Keratinocyte (primary cell): ENCODE measurements at regions not wholly inside any gene's neighbourhood (a gene's known extent, or its start where the extent isn't known, plus 50 kb on each side); places are given as distances from the start of the nearest gene placed in this dataset.

ENCODE experiments used
- DNase-seq: peaks from one replicate; pipeline ENCODE4 v3.0.0-alpha.2; 2011; ENCODE audit warnings: low read depth, missing footprints, low spot score
- FAIRE-seq: peaks from 2 replicates; lab custom pipeline; 2011; peaks lifted over from hg19 to GRCh38; lab: Jason Lieb, UNC
- H2AFZ ChIP-seq: 2 replicates; pipeline ENCODE4 v1.6.0; 2012; ENCODE audit warnings: low read length, control low read depth, inconsistent platforms; ENCODE audit not compliant: control insufficient read depth
- H3K27ac ChIP-seq: 2 replicates; pipeline ENCODE4 v1.5.1; 2011; ENCODE audit warnings: low read length; ENCODE audit not compliant: control insufficient read depth, insufficient read depth
- H3K27me3 ChIP-seq: 3 replicates; pipeline ENCODE4 v1.6.0; 2011; ENCODE audit warnings: low read length; ENCODE audit not compliant: control insufficient read depth, insufficient read depth; ENCODE audit errors: extremely low read depth
- H3K36me3 ChIP-seq, 2 experiments: 2 replicates in 1 of 2; 3 replicates in 1 of 2; pipeline ENCODE4 v1.5.1; 2011; ENCODE audit warnings: low read length in 2 of 2, mild to moderate bottlenecking in 1 of 2; ENCODE audit not compliant: control insufficient read depth in 2 of 2, insufficient read depth in 2 of 2; ENCODE audit errors: extremely low read depth in 1 of 2
- H3K4me1 ChIP-seq: 3 replicates; pipeline ENCODE4 v1.5.1; 2011; ENCODE audit warnings: low read length; ENCODE audit not compliant: control insufficient read depth, insufficient read depth; ENCODE audit errors: extremely low read depth
- H3K4me2 ChIP-seq: 3 replicates; pipeline ENCODE4 v1.6.0; 2011; ENCODE audit warnings: low read depth, low read length; ENCODE audit not compliant: control insufficient read depth, insufficient read depth; ENCODE audit errors: extremely low read depth
- H3K4me3 ChIP-seq, 3 experiments: fragments of 200-600 bp in 1 of 3; sonication (generic) in 1 of 3; 2 replicates in 2 of 3; 3 replicates in 1 of 3; pipeline ENCODE4 v1.5.1; 2011 to 2016; ENCODE audit warnings: low read length in 3 of 3, mild to moderate bottlenecking in 3 of 3, control low read depth in 2 of 3, inconsistent platforms in 1 of 3, low read depth in 1 of 3, mixed read lengths in 1 of 3, mixed run types in 1 of 3, moderate library complexity in 1 of 3; ENCODE audit not compliant: control insufficient read depth in 2 of 3, insufficient read depth in 2 of 3; ENCODE audit errors: extremely low read depth in 1 of 3
- H3K79me2 ChIP-seq: 2 replicates; pipeline ENCODE4 v1.6.0; 2012; ENCODE audit warnings: low read length; ENCODE audit not compliant: control insufficient read depth, insufficient read depth
- H3K9ac ChIP-seq: 3 replicates; pipeline ENCODE4 v1.6.0; 2011; ENCODE audit warnings: low read length; ENCODE audit not compliant: control insufficient read depth, insufficient read depth; ENCODE audit errors: extremely low read depth
- H3K9me1 ChIP-seq: 3 replicates; pipeline ENCODE4 v1.6.0; 2011; ENCODE audit warnings: low read length; ENCODE audit not compliant: control insufficient read depth, insufficient read depth; ENCODE audit errors: extremely low read depth
- H3K9me3 ChIP-seq: 2 replicates; pipeline ENCODE4 v1.5.1; 2012; ENCODE audit warnings: low read depth, low read length; ENCODE audit not compliant: control insufficient read depth
- H4K20me1 ChIP-seq: 3 replicates; pipeline ENCODE4 v1.6.0; 2011; ENCODE audit warnings: low read length; ENCODE audit not compliant: control insufficient read depth, insufficient read depth; ENCODE audit errors: extremely low read depth
- CTCF ChIP-seq, 3 experiments: IDR thresholded peaks in 1 of 3; conservative IDR thresholded peaks in 1 of 3; optimal IDR thresholded peaks in 1 of 3; 2 replicates in 2 of 3; 3 replicates in 1 of 3; pipeline versions ENCODE3 to v1.5.1; 2011; ENCODE audit warnings: low read length in 3 of 3, mild to moderate bottlenecking in 3 of 3, moderate library complexity in 2 of 3, control low read depth in 1 of 3, inconsistent platforms in 1 of 3; ENCODE audit not compliant: insufficient read depth in 2 of 3; ENCODE audit errors: extremely low read depth in 1 of 3
- EZH2 ChIP-seq: IDR thresholded peaks from one replicate; pipeline ENCODE4 v1.6.1; 2012; ENCODE audit warnings: inconsistent platforms, mild to moderate bottlenecking, low read length, moderate library complexity
- dilution Hi-C: fragments of 300-500 bp; cut with MboI; formaldehyde crosslinking; loops from one replicate; pipeline ENCODE4 v1.7.0; 2020; ENCODE audit warnings: low sequenced_read_pairs; ENCODE audit not compliant: extremely low pct_ligation_motif_present

GRCh38 chr11:119940401-119940976, 197.4 kb downstream of the TRIM29 start:
- no peaks in the 10 kb centered on the region for H4K20me1 ChIP-seq
- no peak overlapping the region for H3K9ac ChIP-seq
- H2AFZ ChIP-seq = no peak overlapping the region
- no peak overlapping the region for H3K27ac ChIP-seq
- DNase-seq (no peak), FAIRE-seq (no peak)
- H3K4me1 ChIP-seq = no peaks in the 10 kb centered on the region
- peaks cover 8% of the 10 kb centered on the region for H3K27me3 ChIP-seq
- H3K4me2 ChIP-seq = no peak overlapping the region
- no peaks in the 10 kb centered on the region for H3K9me3 ChIP-seq
- H3K36me3 ChIP-seq = no peaks in the 10 kb centered on the region
- H3K4me3 ChIP-seq = no peak overlapping the region
- no peak for TF ChIP-seq CTCF (optimal IDR thresholded peaks at IDR 0.05 in 1 of 3, IDR thresholded peaks at IDR 0.05 in 1 of 3, conservative IDR thresholded peaks at IDR 0.05 in 1 of 3; ENCODE audit: extremely low read depth in 1 of 3, insufficient read depth in 2 of 3, low read length in 3 of 3)
- TF ChIP-seq EZH2 = no peak
- no peaks in the 10 kb centered on the region for H3K79me2 ChIP-seq
- dilution Hi-C loops = no loop called here
- no peaks in the 10 kb centered on the region for H3K9me1 ChIP-seq

- Histone ChIP-seq H3K9ac (no peak overlapping the region), H3K27ac (no peak overlapping the region), H2AFZ (no peak overlapping the region), H3K4me2 (no peak overlapping the region), H3K79me2 (no peaks in the 10 kb centered on the region), H3K27me3 (peaks cover 15% of the 10 kb centered on the region), H3K4me1 (no peaks in the 10 kb centered on the region), H3K9me3 (no peaks in the 10 kb centered on the region), H3K9me1 (no peaks in the 10 kb centered on the region), H4K20me1 (no peaks in the 10 kb centered on the region), H3K4me3 (no peak overlapping the region), H3K36me3 (no peaks in the 10 kb centered on the region)
- TF ChIP-seq CTCF (optimal IDR thresholded peaks at IDR 0.05 in 1 of 3, IDR thresholded peaks at IDR 0.05 in 1 of 3, conservative IDR thresholded peaks at IDR 0.05 in 1 of 3; ENCODE audit: extremely low read depth in 1 of 3, insufficient read depth in 2 of 3, low read length in 3 of 3) = no peak
- no peak for TF ChIP-seq EZH2
- dilution Hi-C loops = no loop called here
- no peak for FAIRE-seq
- no peak for DNase-seq
Observed at GRCh38 chr11:119937412-119937811, 200.5 kb downstream of the TRIM29 start.
